Spleen (tissue), 11 donors: ENCODE measurements at regions not wholly inside any gene's neighbourhood (a gene's known extent, or its start where the extent isn't known, plus 50 kb on each side); places are given as distances from the start of the nearest gene placed in this dataset.

Experiments used
- DNase-seq: peaks from one replicate; pipeline ENCODE4 v3.0.0-alpha.2; 2020
- H3K27ac ChIP-seq, 8 donors: fragments of 200-600 bp; sonication (generic) in 7 of 8; 1 replicate in 4 of 8; 2 replicates in 4 of 8; pipeline versions ENCODE4 v1.5.0 to v1.8.0; 2016 to 2021; ENCODE audit warnings: inconsistent platforms in 4 of 8, mild to moderate bottlenecking in 4 of 8, moderate library complexity in 1 of 8
- H3K27me3 ChIP-seq, 7 donors: fragments of 200-600 bp; sonication (generic) in 6 of 7; replicated peaks in 1 of 7; 1 replicate in 4 of 7; 2 replicates in 3 of 7; pipeline versions ENCODE4 v1.5.0 to v1.8.0; 2016 to 2021; ENCODE audit warnings: inconsistent platforms in 3 of 7, mild to moderate bottlenecking in 1 of 7
- H3K36me3 ChIP-seq, 6 donors: fragments of 200-600 bp; sonication (generic) in 5 of 6; 1 replicate in 4 of 6; 2 replicates in 2 of 6; pipeline versions ENCODE4 v1.5.0 to v1.8.0; 2016 to 2021; ENCODE audit warnings: inconsistent platforms in 2 of 6
- H3K4me1 ChIP-seq, 6 donors: fragments of 200-600 bp; sonication (generic) in 5 of 6; 1 replicate in 3 of 6; 2 replicates in 3 of 6; pipeline versions ENCODE4 v1.5.0 to v1.8.0; 2016 to 2021; ENCODE audit warnings: inconsistent platforms in 3 of 6
- H3K4me3 ChIP-seq, 8 donors: fragments of 200-600 bp; sonication (generic) in 7 of 8; 1 replicate in 4 of 8; 2 replicates in 4 of 8; pipeline versions ENCODE4 v1.5.0 to v1.8.0; 2016 to 2021; ENCODE audit warnings: inconsistent platforms in 4 of 8, mild to moderate bottlenecking in 4 of 8, moderate library complexity in 2 of 8
- H3K9me3 ChIP-seq, 8 donors: fragments of 200-600 bp; sonication (generic) in 7 of 8; 1 replicate in 4 of 8; 2 replicates in 4 of 8; pipeline versions ENCODE4 v1.5.0 to v1.8.0; 2016 to 2021; ENCODE audit warnings: inconsistent platforms in 4 of 8
- POLR2A ChIP-seq, 3 donors: fragments of 450-650 bp; IDR thresholded peaks; one replicate each; pipeline ENCODE4 v1.5.1; 2017; ENCODE audit warnings: antibody characterized with exemption in 3 of 3, mild to moderate bottlenecking in 1 of 3
- POLR2AphosphoS5 ChIP-seq, 3 donors: sonication (generic); formaldehyde crosslinking; IDR thresholded peaks; one replicate each; pipeline ENCODE4 v1.5.1; 2017; ENCODE audit warnings: antibody characterized with exemption in 3 of 3
- WGBS, 5 donors: extraction: QIAGEN DNeasy Blood & Tissue Kit in 3 of 5; methylation state at CpG; one replicate each; pipeline versions ENCODE4 v1.1.5 to v1.1.7; 2013 to 2018; 5-methylcytosine and 5-hydroxymethylcytosine counted together
- intact Hi-C: fragments of 100-400 bp; cut with DNase I; formaldehyde crosslinking; loops from one replicate; pipeline ENCODE4 v1.15.0; 2023; ENCODE audit warnings: low total_unique reads
- TF ChIP-seq, protein P1 (sequence below), 11 experiments: fragments of 200-600 bp in 7 of 11; fragments of 450-650 bp in 4 of 11; sonication (generic) in 4 of 11; IDR thresholded peaks in 8 of 11; conservative IDR thresholded peaks in 3 of 11; 1 replicate in 7 of 11; 2 replicates in 4 of 11; pipeline versions ENCODE4 v1.4.0 to v1.8.0; 2016 to 2021; ENCODE audit warnings: antibody characterized with exemption in 11 of 11, inconsistent platforms in 4 of 11, mild to moderate bottlenecking in 1 of 11
- donor health status: healthy with polysubstance abuse.
- donor health status: DM: no; HTN: no; CAD: no; lungs with moderate emphysema.
- donor health status: DM: no; HTN: no; CAD: no.
- donor health status: Bipolar disorder and iron deficiency.
- donor health status: healthy.
- donor health status: DM: no; HTN: no; CAD: no.
- donor health status: DM: yes; HTN: yes; CAD: no.

- Histone ChIP-seq H3K27ac (no peak overlapping the region), H3K4me1 (no peaks in the 10 kb centered on the region), H3K9me3 (no peaks in the 10 kb centered on the region), H3K4me3 (no peak overlapping the region), H3K36me3 (no peaks in the 10 kb centered on the region), H3K27me3 (peaks cover 0 to 15% (median 0%) of the 10 kb centered on the region in 7 donors)
- 84 to 91% (median 89%) methylated on average over 3 of the region's 3 CpGs for WGBS, 5 donors
- no peak for DNase-seq
- intact Hi-C loops = no loop called here
- TF ChIP-seq, protein P1, sequence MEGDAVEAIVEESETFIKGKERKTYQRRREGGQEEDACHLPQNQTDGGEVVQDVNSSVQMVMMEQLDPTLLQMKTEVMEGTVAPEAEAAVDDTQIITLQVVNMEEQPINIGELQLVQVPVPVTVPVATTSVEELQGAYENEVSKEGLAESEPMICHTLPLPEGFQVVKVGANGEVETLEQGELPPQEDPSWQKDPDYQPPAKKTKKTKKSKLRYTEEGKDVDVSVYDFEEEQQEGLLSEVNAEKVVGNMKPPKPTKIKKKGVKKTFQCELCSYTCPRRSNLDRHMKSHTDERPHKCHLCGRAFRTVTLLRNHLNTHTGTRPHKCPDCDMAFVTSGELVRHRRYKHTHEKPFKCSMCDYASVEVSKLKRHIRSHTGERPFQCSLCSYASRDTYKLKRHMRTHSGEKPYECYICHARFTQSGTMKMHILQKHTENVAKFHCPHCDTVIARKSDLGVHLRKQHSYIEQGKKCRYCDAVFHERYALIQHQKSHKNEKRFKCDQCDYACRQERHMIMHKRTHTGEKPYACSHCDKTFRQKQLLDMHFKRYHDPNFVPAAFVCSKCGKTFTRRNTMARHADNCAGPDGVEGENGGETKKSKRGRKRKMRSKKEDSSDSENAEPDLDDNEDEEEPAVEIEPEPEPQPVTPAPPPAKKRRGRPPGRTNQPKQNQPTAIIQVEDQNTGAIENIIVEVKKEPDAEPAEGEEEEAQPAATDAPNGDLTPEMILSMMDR (IDR thresholded peaks at IDR 0.05 in 8 of 11, conservative IDR thresholded peaks at IDR 0.05 in 3 of 11) = no peak
- TF ChIP-seq POLR2AphosphoS5 (IDR thresholded peaks at IDR 0.05) (no peak), POLR2A (IDR thresholded peaks at IDR 0.05) (no peak)
Observed at GRCh38 chr15:61629269-61629668, 400.2 kb upstream of the RORA start.

- Histone ChIP-seq H3K9me3 (no peaks in the 10 kb centered on the region), H3K4me3 (no peak overlapping the region), H3K27me3 (peaks cover 0 to 7% (median 0%) of the 10 kb centered on the region in 7 donors), H3K4me1 (no peaks in the 10 kb centered on the region), H3K27ac (no peak overlapping the region), H3K36me3 (no peaks in the 10 kb centered on the region)
- TF ChIP-seq, protein P1 (IDR thresholded peaks at IDR 0.05 in 8 of 11, conservative IDR thresholded peaks at IDR 0.05 in 3 of 11) = no peak
- TF ChIP-seq POLR2AphosphoS5 (IDR thresholded peaks at IDR 0.05) = no peak
- TF ChIP-seq POLR2A (IDR thresholded peaks at IDR 0.05) = no peak
- DNase-seq = no peak
- WGBS, 5 donors = 79 to 89% (median 87%) methylated on average over 7 of the region's 7 CpGs
- intact Hi-C loops = no loop called here
Observed at GRCh38 chr15:61624950-61625349, 395.8 kb upstream of the RORA start.

- Histone ChIP-seq H3K4me3 (no peak overlapping the region), H3K36me3 (no peaks in the 10 kb centered on the region), H3K27me3 (peaks cover 0 to 7% (median 0%) of the 10 kb centered on the region in 7 donors), H3K27ac (no peak overlapping the region), H3K9me3 (no peaks in the 10 kb centered on the region), H3K4me1 (no peaks in the 10 kb centered on the region)
- intact Hi-C loops = no loop called here
- WGBS, 5 donors = 64 to 77% (median 70%) methylated on average over 15 of the region's 15 CpGs
- TF ChIP-seq POLR2AphosphoS5 (IDR thresholded peaks at IDR 0.05) (no peak), POLR2A (IDR thresholded peaks at IDR 0.05) (no peak)
- TF ChIP-seq, protein P1 (IDR thresholded peaks at IDR 0.05 in 8 of 11, conservative IDR thresholded peaks at IDR 0.05 in 3 of 11) = no peak
- no peak for DNase-seq
Observed at GRCh38 chr15:61623746-61624145, 394.6 kb upstream of the RORA start.

- intact Hi-C loops = no loop called here
- no peaks in the 10 kb centered on the region for H3K27me3 ChIP-seq
- no peak overlapping the region for H3K27ac ChIP-seq
- no peak for DNase-seq
- H3K36me3 ChIP-seq = no peaks in the 10 kb centered on the region
- WGBS, 5 donors = 78 to 96% (median 94%) methylated on average over 2 of the region's 2 CpGs
- H3K4me1 ChIP-seq = no peaks in the 10 kb centered on the region
- H3K9me3 ChIP-seq = peaks cover 0 to 18% (median 8%) of the 10 kb centered on the region in 8 donors
- TF ChIP-seq POLR2AphosphoS5 (IDR thresholded peaks at IDR 0.05) (no peak), POLR2A (IDR thresholded peaks at IDR 0.05) (no peak)
- TF ChIP-seq, protein P1 (IDR thresholded peaks at IDR 0.05 in 8 of 11, conservative IDR thresholded peaks at IDR 0.05 in 3 of 11) = no peak
- no peak overlapping the region for H3K4me3 ChIP-seq
Observed at GRCh38 chr15:61621865-61622264, 392.8 kb upstream of the RORA start.
